Activated T-helper 1 cell treated with anti-CD3 and anti-CD28 coated beads, Interleukin-12 subunit alpha, Interleukin-12 subunit beta, Interleukin-2, Interleukin-4 antibody, amounts not matched to agents 30 ng/mL and 10 ng/mL and 1 ng/mL, durations not matched to agents 14 hours and 24 hours and 36 hours (primary cell): ENCODE measurements at regions not wholly inside any gene's neighbourhood (a gene's known extent, or its start where the extent isn't known, plus 50 kb on each side); places are given as distances from the start of the nearest gene placed in this dataset.
"Not testable (repeated sequence)": the region's sequence is repeated elsewhere in the genome, so short reads cannot be mapped to it uniquely, and the experiment has no call there.

Experiments used
- DNase-seq: peaks from one replicate; pipeline ENCODE4 v3.0.0; 2021; ENCODE audit warnings: low spot score
- H3K27ac Mint-ChIP-seq: one replicate; pipeline ENCODE4 v1.8.0; 2021; ENCODE audit warnings: mild to moderate bottlenecking, mixed read lengths
- H3K27me3 Mint-ChIP-seq: one replicate; pipeline ENCODE4 v1.8.0; 2022; ENCODE audit warnings: mild to moderate bottlenecking, moderate library complexity, mixed read lengths; ENCODE audit not compliant: insufficient read depth
- H3K36me3 Mint-ChIP-seq: one replicate; pipeline ENCODE4 v1.8.0; 2021; ENCODE audit warnings: low read depth, mixed read lengths
- H3K4me1 Mint-ChIP-seq: one replicate; pipeline ENCODE4 v1.8.0; 2021; ENCODE audit warnings: low read depth, mixed read lengths
- H3K4me3 Mint-ChIP-seq: one replicate; pipeline ENCODE4 v1.8.0; 2021; ENCODE audit warnings: mild to moderate bottlenecking, moderate library complexity, mixed read lengths
- H3K9me3 Mint-ChIP-seq: one replicate; pipeline ENCODE4 v1.8.0; 2021; ENCODE audit warnings: mixed read lengths
- intact Hi-C: fragments of 100-400 bp; cut with micrococcal nuclease; formaldehyde crosslinking; loops from one replicate; pipeline ENCODE4 v1.15.1; 2024

- H3K27ac Mint-ChIP-seq, result no peak overlapping the region
- H3K4me3 Mint-ChIP-seq, result no peak overlapping the region
- no peak for DNase-seq
- intact Hi-C loops, result no loop called here
- no peaks in the 10 kb centered on the region for H3K27me3 Mint-ChIP-seq
- no peaks in the 10 kb centered on the region for H3K4me1 Mint-ChIP-seq
- H3K36me3 Mint-ChIP-seq, result no peaks in the 10 kb centered on the region
- H3K9me3 Mint-ChIP-seq, result peaks cover 5% of the 10 kb centered on the region
These were observed 763.6 kb downstream of the TENT5A start for GRCh38 chr6:80988892-80989291.

- Mint-ChIP-seq H3K36me3 (no peaks in the 10 kb centered on the region), H3K27ac (no peak overlapping the region), H3K27me3 (no peaks in the 10 kb centered on the region), H3K4me3 (no peak overlapping the region), H3K4me1 (no peaks in the 10 kb centered on the region), H3K9me3 (peaks cover 5% of the 10 kb centered on the region)
- intact Hi-C loops, result no loop called here
- no peak for DNase-seq
These were observed 764.2 kb downstream of the TENT5A start for GRCh38 chr6:80988286-80988685.

GRCh38 chr6:80981226-80981625 is 771.3 kb downstream of the TENT5A start:
- intact Hi-C loops, DNase-seq, H3K4me1 Mint-ChIP-seq, H3K27me3 Mint-ChIP-seq, H3K9me3 Mint-ChIP-seq, H3K27ac Mint-ChIP-seq, H3K36me3 Mint-ChIP-seq, H3K4me3 Mint-ChIP-seq: not testable (repeated sequence)

GRCh38 chr6:80976336-80976735 is 776.1 kb downstream of the TENT5A start:
- no peaks in the 10 kb centered on the region for H3K27me3 Mint-ChIP-seq
- no peak overlapping the region for H3K4me3 Mint-ChIP-seq
- DNase-seq, result no peak
- intact Hi-C loops, result no loop called here
- no peaks in the 10 kb centered on the region for H3K36me3 Mint-ChIP-seq
- no peaks in the 10 kb centered on the region for H3K9me3 Mint-ChIP-seq
- H3K27ac Mint-ChIP-seq, result no peak overlapping the region
- H3K4me1 Mint-ChIP-seq, result no peaks in the 10 kb centered on the region

GRCh38 chr6:80974579-80974978 is 777.9 kb downstream of the TENT5A start:
- H3K27ac Mint-ChIP-seq, result no peak overlapping the region
- intact Hi-C loops, result no loop called here
- H3K4me1 Mint-ChIP-seq, result no peaks in the 10 kb centered on the region
- no peak for DNase-seq
- H3K36me3 Mint-ChIP-seq, result no peaks in the 10 kb centered on the region
- H3K9me3 Mint-ChIP-seq, result no peaks in the 10 kb centered on the region
- no peak overlapping the region for H3K4me3 Mint-ChIP-seq
- no peaks in the 10 kb centered on the region for H3K27me3 Mint-ChIP-seq

GRCh38 chr6:80969439-80969838 is 783.0 kb downstream of the TENT5A start:
- Mint-ChIP-seq H3K4me1 (no peaks in the 10 kb centered on the region), H3K36me3 (no peaks in the 10 kb centered on the region), H3K27ac (no peak overlapping the region), H3K27me3 (no peaks in the 10 kb centered on the region), H3K9me3 (no peaks in the 10 kb centered on the region), H3K4me3 (no peak overlapping the region)
- intact Hi-C loops, result no loop called here
- no peak for DNase-seq

- intact Hi-C loops, result no loop called here
- H3K4me1 Mint-ChIP-seq, result no peaks in the 10 kb centered on the region
These were observed 784.9 kb downstream of the TENT5A start for GRCh38 chr6:80967609-80968008.

GRCh38 chr6:80962382-80962781 is 790.1 kb downstream of the TENT5A start:
- no peaks in the 10 kb centered on the region for H3K36me3 Mint-ChIP-seq
- DNase-seq, result no peak

More at GRCh38 chr6:80967609-80968008, 784.9 kb downstream of the TENT5A start:
- Mint-ChIP-seq H3K27me3 (no peaks in the 10 kb centered on the region), H3K27ac (no peak overlapping the region), H3K4me3 (no peak overlapping the region), H3K9me3 (no peaks in the 10 kb centered on the region), H3K36me3 (no peaks in the 10 kb centered on the region)
- DNase-seq, result no peak

GRCh38 chr6:80961166-80961565 is 791.3 kb downstream of the TENT5A start:
- no peak overlapping the region for H3K27ac Mint-ChIP-seq
- H3K4me1 Mint-ChIP-seq, result no peaks in the 10 kb centered on the region
- no peaks in the 10 kb centered on the region for H3K9me3 Mint-ChIP-seq
- H3K4me3 Mint-ChIP-seq, result no peak overlapping the region
- intact Hi-C loops, result no loop called here
- no peak for DNase-seq
- no peaks in the 10 kb centered on the region for H3K27me3 Mint-ChIP-seq
- H3K36me3 Mint-ChIP-seq, result no peaks in the 10 kb centered on the region

More at GRCh38 chr6:80962382-80962781, 790.1 kb downstream of the TENT5A start:
- Mint-ChIP-seq H3K27ac (no peak overlapping the region), H3K4me3 (no peak overlapping the region), H3K27me3 (no peaks in the 10 kb centered on the region), H3K4me1 (no peaks in the 10 kb centered on the region), H3K9me3 (no peaks in the 10 kb centered on the region)
- intact Hi-C loops, result no loop called here

GRCh38 chr6:80959034-80959433 is 793.4 kb downstream of the TENT5A start:
- no peak overlapping the region for H3K27ac Mint-ChIP-seq
- H3K9me3 Mint-ChIP-seq, result no peaks in the 10 kb centered on the region
- H3K36me3 Mint-ChIP-seq, result no peaks in the 10 kb centered on the region
- H3K27me3 Mint-ChIP-seq, result no peaks in the 10 kb centered on the region
- DNase-seq, result no peak
- intact Hi-C loops, result no loop called here
- H3K4me3 Mint-ChIP-seq, result no peak overlapping the region
- no peaks in the 10 kb centered on the region for H3K4me1 Mint-ChIP-seq

GRCh38 chr6:80956898-80957297 is 795.6 kb downstream of the TENT5A start:
- Mint-ChIP-seq H3K4me1 (no peaks in the 10 kb centered on the region), H3K4me3 (no peak overlapping the region), H3K27ac (no peak overlapping the region), H3K36me3 (no peaks in the 10 kb centered on the region), H3K9me3 (no peaks in the 10 kb centered on the region), H3K27me3 (no peaks in the 10 kb centered on the region)
- no peak for DNase-seq
- intact Hi-C loops, result no loop called here

- H3K9me3 Mint-ChIP-seq, intact Hi-C loops, H3K4me1 Mint-ChIP-seq, H3K27me3 Mint-ChIP-seq, H3K27ac Mint-ChIP-seq, H3K4me3 Mint-ChIP-seq, DNase-seq, H3K36me3 Mint-ChIP-seq: not testable (repeated sequence)
These were observed 800.0 kb downstream of the TENT5A start for GRCh38 chr6:80952479-80952878.

GRCh38 chr6:80946402-80946801 is 806.1 kb downstream of the TENT5A start:
- Mint-ChIP-seq H3K4me3 (no peak overlapping the region), H3K36me3 (no peaks in the 10 kb centered on the region), H3K9me3 (no peaks in the 10 kb centered on the region), H3K27ac (no peak overlapping the region), H3K27me3 (no peaks in the 10 kb centered on the region), H3K4me1 (no peaks in the 10 kb centered on the region)
- intact Hi-C loops, result no loop called here
- DNase-seq, result no peak

GRCh38 chr6:80942911-80943310 is 809.6 kb downstream of the TENT5A start:
- no peak for DNase-seq
- Mint-ChIP-seq H3K27me3 (no peaks in the 10 kb centered on the region), H3K27ac (no peak overlapping the region), H3K36me3 (no peaks in the 10 kb centered on the region), H3K9me3 (peaks cover 6% of the 10 kb centered on the region), H3K4me3 (no peak overlapping the region), H3K4me1 (no peaks in the 10 kb centered on the region)
- intact Hi-C loops, result no loop called here
